Left kidney (tissue), 1 donor: ENCODE measurements at regions not wholly inside any gene's neighbourhood (a gene's known extent, or its start where the extent isn't known, plus 50 kb on each side); places are given as distances from the start of the nearest gene placed in this dataset.
"Not testable (repeated sequence)": the region's sequence is repeated elsewhere in the genome, so short reads cannot be mapped to it uniquely, and the experiment has no call there.

Source experiments
- DNase-seq: peaks from one replicate; pipeline ENCODE4 v3.0.0-alpha.2; 2013

DNA sequence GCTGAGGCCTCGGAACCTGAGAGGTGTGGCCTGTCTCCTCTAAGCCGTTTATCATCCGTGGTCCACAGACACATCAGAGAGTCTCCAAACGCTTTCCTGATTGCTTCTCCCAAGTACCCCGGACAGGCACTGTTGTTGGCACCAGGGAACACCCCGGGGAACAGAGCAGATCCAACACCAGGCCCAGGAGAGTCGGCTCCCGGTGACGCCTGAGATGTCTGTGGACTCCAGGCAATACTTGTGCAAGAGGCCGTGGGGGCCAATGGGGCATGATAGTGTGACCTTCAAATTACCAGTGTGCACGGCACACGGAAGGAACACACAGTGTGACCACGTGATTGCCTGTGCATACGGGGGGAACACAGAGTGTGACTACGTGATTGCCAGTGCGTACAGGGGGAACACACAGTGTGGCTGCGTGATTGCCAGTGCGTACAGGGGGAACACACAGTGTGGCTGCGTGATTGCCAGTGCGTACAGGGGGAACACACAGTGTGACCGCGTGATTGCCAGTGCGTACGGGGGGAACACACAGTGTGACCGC lies 136.6 kb downstream of the RTP5 start:
- not testable (repeated sequence) for DNase-seq

DNA sequence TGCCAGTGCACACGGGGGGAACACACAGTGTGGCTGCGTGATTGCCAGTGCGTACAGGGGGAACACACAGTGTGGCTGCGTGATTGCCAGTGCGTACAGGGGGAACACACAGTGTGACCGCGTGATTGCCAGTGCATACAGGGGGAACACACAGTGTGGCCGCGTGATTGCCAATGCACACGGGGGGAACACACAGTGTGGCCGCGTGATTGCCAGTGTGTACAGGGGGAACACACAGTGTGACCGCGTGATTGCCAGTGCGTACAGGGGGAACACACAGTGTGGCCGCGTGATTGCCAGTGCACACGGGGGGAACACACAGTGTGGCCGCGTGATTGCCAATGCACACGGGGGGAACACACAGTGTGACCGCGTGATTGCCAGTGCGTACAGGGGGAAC lies 139.4 kb downstream of the RTP5 start:
- DNase-seq: not testable (repeated sequence)

DNA sequence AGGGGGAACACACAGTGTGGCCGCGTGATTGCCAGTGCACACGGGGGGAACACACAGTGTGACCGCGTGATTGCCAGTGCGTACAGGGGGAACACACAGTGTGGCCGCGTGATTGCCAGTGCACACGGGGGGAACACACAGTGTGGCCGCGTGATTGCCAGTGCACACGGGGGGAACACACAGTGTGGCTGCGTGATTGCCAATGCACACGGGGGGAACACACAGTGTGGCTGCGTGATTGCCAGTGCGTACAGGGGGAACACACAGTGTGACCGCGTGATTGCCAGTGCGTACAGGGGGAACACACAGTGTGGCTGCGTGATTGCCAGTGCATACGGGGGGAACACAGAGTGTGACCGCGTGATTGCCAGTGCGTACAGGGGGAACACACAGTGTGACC lies 140.3 kb downstream of the RTP5 start:
- DNase-seq: not testable (repeated sequence)

DNA sequence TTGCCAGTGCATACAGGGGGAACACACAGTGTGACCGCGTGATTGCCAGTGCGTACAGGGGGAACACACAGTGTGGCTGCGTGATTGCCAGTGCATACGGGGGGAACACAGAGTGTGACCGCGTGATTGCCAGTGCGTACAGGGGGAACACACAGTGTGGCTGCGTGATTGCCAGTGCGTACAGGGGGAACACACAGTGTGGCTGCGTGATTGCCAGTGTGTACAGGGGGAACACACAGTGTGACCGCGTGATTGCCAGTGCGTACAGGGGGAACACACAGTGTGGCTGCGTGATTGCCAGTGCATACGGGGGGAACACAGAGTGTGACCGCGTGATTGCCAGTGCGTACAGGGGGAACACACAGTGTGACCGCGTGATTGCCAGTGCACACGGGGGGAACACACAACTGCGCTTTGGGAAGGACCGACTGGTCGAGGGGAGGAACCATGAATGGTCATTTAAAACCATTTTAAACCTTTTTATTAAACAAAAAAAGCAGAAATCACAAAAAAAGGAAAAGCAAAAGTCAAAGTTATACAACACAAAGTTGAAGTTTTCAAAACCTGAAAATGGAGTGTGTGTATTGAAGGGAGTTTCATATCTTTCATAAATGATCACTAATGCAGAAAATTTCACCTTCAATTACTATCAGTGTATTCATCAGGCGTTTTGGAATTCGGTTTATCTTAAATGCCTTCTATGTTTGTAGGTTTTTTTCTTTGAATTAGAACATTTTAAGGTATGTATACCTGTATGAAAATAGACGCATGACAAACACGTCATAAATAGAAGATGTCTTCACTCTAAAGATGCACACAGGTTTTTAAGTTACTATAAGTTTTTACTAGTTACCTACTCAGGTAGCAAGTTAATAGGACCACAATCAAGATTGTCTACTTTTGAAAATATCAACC lies 141.0 kb downstream of the RTP5 start:
- not testable (repeated sequence) for DNase-seq

DNA sequence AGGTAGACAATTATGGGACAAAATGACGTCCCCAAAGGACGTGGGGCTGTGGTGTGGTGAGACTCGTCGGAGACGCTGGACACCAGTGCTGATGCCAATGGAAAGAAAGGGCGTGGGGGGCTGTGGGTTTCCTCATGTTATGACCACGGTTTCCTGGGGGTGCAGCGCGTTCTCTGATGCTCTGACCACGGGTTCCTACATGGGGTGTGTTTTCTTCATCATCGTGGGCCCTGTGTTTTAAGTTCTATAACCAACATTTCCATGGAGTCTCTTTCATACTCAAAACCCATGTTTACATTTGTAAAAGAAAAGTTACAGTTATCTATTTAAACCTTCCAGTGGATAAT lies 141.6 kb downstream of the RTP5 start:
- DNase-seq: no peak

DNA sequence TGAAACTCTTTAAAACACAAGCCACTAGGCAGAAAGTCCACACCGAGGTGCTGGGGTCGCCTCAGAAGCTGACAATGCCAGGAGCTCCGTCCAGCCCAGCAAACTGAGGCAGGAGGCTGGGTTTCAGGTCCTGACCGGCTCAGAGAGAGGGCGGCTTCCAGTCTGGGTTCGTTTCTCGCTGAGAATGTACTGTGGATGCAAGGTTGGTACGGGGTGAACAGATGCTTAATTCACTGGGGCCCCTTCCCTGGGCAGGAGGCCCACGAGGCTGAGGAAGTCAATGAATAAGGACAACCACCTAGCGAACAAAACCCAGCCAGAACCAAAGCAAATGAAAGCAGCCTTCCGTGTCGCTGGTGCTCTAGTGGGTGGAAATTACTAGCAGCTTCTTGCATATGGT lies 142.0 kb downstream of the RTP5 start:
- DNase-seq: no peak

DNA sequence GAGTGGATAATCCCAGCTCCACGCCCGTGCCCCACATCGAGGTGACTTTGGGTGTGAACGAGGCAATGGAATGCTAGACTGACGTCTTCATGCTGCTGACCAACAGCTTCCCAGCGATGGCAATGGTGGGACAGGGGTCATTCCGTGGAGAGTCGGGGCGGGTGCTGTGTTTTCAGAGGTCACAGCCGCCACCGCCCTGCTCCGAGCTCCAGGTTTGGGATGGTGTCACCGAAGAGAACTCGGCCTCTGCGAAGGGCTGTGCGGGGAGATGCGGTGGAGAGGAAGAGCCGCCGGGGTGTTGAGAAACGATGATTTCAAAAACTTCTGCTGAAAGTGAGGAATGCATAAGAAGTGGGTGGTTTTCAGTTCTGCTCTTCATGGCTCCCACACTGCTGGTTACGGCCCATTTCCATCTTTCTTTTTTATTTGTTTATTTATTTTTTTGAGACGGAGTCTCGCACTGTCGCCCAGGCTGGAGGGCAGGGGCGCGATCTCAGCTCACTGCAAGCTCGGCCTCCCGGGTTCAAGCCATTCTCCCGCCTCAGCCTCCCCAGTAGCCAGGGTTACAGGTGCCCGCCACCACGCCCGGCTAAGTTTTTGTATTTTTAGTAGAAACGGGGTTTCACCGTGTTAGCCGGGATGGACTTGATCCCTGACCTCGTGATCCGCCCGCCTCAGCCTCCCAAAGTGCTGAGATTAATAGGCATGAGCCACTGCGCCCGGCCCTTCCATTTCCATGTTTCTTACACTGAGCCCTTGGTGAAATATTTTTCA lies 142.6 kb downstream of the RTP5 start:
- DNase-seq: no peak

DNA sequence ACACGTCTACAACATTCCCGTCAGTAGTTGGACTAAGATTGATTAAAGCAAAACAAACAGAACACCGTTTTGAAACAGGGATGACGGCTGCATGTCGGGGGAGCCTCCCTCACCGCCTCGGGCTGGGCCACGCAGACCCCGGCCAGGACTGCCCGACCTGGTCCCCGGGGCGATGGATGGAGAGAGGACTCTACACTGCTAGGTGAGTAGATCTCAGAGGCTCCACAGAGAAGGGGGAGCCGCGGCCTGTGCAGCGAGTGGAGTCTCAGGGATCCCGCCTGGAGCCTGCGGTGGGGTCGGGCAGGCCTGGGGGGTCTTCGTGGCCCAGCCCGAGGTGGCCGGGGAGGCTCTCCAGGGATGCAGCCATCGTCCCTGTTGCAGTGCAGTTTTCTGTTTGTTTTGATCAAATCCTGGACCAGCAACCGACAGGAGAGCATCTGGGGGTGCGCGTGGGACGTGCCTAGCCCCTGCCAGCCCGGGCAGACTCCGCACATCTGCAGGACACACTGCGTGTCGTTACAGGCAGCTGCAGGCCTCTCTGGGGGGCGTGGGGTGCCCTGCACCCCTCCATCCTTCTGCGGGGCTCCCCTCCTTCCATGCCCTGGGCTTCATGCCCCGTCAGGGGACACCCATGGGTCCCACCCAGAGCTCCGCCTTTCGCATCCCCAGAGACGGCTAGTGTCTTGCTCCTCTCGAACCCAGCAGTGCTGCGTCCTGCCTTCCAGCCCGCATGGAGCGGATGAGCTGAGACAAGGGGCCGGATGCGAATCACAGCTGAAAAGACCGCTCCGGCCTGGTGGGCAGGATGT lies 143.6 kb downstream of the RTP5 start:
- no peak for DNase-seq

DNA sequence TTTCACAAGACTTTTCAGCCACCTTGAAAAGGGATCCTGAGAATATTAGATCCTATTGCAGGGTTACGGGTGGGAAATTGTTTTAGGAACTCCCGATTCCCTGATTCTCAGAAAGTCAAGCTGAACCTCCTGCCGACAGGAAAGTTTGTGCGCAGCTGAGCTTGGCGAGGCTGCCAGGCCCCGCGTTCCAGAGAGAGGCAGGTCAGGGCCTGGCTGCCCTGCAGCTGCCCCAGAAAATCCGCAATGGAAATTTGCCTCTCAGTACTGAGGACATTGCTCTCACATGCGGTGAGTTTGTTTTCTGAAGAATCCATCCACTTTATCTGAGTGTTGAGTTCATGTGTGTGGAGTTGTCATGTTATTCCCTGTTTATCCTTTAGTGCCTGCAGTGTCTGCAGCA lies 144.2 kb downstream of the RTP5 start:
- DNase-seq: no peak

DNA sequence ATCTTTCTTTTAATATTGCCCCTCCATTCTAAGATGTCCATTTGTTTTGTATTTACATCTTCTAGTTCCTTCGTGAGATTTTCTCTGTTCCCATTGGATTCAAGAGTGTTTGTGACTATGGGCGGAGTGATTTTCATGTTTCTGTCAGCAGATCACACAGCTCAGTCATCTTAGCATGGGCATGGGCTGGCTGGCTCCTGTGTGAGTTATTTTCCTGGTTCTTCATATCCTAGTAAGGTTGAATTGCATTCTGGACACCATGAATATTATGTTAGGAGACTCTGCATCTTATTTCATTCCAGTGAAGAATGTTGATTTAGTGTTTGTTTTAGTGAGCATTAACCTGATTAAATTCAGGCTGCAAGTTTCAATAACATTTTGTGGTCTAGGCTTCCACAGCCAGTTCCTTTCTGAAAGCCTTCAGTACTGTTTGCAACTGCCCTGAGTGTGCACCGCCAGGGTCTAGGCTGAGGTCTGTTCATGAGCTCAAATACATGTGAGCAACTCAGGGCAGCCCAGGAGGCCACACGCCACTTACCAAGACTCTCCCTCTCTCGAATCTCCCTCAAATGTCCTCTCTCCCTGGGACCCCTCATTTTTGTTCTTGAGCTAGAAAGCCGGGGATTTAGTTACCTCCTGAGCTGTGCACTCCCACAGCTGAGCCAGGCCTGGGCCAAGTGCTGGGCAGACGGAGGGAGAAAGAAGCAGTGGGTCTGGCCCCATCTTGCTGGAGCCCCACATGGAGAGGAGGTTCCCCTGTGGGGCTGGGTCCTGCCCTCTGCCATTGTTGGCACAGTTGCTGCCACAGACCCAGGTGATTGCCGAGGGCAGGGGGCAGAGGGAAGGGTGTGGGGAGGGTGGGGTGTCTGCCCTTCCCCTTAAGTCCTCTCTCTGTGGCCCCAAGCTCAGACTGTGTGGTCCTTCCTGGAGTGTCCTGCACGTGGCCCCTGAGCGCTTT lies 145.9 kb downstream of the RTP5 start:
- DNase-seq: no peak

DNA sequence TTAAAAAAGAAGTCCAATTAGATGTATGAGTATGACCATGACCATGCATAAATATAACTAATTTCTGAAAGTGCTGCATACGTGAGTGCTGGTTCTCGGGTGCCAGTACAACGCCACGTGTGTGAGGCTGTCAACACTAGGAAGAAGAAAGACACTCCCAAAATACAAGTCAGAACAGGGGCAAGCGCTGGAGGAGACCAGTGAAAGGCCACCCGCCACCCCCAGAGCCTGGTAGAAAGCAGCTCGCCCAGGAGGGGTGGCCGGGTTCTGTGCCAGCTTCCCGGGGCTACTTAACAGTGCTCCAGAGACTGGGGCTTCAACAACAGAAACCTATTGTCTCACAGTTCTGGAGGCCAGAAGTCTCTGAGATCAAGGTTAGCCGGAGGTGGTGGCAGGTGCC lies 147.6 kb downstream of the RTP5 start:
- DNase-seq: no peak

DNA sequence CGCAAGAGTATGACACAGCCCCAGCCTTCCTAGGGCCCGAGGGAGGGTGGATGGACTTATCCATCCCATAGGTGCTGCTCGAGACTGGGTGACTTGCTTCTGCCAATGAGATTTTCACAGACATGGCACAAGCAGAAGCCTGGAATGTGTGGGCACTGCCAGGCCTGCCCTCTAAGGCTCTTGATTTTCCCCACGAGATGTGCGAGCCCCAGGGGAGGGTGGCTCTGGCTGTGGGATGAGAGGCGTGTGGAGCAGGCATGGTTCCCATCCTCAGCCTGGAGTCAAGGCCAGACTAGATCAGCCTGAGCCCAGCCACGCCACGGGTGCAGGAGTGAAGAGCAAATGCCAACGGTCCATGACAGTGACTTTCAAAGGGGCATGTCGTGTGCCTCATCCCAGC lies 148.9 kb downstream of the RTP5 start:
- DNase-seq: not testable (repeated sequence)

DNA sequence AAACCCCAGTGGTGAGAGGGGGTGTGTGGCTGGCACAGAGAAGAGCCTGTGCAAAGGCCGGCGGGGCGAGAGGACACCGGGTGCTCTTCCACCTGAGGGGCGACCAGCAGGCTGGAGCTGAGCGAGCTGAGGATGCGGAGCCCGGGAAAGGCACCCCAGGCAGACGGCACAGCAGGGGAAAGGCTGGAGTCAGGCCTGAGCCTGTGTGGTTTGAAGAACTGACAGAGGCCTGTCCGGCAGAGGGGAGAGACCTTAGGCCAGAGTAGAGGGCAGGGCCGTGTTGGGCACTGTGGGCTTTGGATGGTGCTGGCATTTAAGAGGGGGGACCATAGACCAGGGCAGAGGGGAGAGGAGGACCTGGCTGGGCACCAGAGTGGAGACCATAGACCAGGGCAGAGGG lies 149.8 kb downstream of the RTP5 start:
- no peak for DNase-seq

DNA sequence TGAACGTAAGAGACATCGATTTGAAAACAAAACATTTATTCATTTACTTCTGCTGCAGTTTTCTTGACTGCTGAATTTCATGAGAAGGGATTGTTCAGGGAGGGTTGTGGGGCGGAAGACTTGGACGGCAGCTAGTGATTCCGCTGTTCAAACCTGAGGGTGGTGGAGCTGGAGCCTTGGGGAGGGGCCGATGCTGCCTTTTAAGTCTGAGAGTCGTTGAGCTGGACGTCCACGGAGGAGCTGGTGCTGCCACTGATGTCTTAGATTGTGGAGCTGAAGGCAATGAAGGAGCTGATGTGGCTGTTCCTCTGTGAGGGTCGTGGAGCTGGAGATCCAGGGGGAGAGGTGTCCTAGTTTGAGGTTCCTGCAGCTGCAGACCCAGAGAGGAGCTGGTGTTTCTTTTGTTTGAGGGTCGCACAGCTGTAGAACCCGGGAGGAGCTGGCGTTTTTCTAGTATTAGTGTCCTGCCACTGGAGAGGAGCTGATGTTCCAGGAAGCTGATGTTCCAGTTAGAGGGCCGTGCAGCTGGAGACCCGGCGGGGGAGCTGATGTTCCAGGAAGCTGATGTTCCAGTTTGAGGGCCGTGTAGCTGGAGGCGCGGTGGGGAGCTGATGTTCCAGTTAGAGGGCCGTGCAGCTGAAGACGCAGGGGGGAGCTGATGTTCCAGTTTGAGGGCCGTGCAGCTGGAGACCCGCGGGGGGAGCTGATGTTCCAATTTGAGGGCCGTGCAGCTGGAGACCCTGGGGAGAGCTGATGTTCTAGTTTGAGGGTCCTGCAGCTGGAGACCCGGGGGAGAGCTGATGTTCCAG lies 150.9 kb downstream of the RTP5 start:
- DNase-seq: no peak

DNA sequence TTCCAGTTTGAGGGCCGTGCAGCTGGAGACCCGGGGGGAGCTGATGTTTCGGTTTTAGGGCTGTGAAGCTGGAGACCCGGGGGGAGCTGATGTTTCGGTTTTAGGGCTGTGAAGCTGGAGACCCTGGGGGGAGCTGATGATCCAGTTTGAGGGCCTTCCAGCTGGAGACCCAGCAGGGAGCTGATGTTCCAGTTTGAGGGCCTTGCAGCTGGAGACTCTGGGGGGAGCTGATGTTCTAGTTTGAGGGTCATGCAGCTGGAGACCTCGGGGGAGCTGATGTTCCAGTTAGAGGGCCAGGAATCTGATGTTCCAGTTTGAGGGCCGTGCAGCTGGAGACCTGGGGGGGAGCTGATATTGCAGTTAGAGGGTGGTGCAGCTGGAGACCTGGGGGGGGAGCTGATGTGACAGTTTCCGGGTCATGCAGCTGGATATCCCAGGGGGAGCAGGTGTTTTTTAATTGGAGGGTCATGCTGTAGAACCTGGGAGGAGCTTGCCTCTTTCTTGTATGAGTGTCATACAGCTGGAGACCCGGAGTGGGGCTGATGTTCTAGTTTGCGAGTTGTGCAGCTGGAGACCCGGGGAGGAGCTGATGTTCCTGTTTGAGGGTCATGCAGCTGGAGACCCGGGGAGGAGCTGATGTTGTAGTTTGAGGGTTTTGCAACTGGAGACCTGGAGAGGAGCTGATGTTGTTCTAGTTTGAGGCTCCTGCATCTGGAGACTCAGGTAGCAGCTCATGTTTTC lies 153.2 kb downstream of the RTP5 start:
- no peak for DNase-seq

DNA sequence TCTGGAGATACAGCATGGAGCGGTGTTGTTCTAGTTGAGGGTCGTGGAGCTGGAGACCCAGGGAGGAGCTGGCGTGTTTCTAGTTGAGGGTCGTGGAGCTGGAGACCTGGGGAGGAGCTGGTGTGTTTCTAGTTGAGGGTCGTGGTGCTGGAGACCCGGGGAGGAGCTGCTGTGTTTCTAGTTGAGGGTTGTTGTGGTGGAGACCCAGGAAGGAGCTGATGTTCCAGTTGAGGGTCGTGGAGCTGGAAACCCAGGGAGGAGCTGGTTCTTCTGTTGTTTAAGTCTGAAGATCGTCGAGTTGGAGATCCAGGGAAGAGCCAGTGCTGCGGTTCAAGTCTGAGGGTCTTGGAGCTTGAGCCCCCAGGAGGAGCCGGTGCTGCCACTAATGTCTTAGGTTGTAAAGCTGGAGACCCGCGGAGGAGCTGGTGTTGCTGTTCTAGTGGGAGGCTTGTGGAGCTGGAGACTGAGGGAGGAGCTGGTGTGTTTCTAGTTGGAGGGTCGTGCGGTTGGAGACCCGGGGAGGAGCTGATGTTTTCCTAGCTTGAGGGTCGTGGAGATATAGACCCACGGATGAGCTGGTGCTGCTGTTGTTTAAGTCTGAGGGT lies 155.3 kb downstream of the RTP5 start:
- DNase-seq: no peak

DNA sequence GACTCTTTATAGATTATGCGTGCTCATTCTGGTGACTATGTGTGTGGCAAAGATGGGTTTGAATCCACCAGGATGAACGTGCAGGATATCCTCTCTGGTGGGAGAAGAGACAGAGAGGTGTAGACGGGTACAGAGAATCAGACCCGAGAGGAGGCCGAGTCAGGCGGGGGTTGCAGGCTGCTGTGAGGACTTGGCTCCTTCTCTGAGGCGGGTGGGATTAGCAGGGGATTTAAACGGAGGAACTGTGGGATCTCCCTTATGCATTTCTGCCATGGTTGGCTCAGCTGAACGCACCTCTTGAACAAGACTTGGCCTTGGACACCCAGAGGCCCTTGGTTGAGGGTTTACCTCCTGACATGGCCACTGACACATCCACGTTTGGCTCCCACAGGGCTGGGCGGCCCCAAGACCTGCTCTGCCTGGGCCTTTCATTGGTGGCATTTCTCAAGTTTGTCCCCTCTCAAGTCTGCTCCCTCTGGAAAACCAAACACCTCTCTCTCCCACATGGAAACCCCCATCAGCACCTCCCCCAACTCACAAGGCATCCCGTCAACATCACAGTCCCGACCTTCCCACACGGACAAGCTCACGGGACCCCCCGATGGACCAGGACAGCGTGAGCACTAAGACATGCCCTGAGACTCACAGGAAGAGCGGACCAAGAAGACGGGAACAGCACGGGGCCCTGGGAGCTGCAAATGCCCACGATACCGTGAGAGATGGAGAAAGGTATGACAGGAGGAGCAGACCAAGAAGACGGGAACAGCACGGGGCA lies 158.3 kb downstream of the RTP5 start:
- no peak for DNase-seq
